GM19023 (cell line): ENCODE measurements at regions not wholly inside any gene's neighbourhood (a gene's known extent, or its start where the extent isn't known, plus 50 kb on each side); places are given as distances from the start of the nearest gene placed in this dataset.

Experiments
- ATAC-seq: cut with Tn5 transposase; IDR thresholded peaks from one replicate; pipeline ENCODE4 v1.9.1; 2021; ENCODE audit warnings: mild to moderate bottlenecking, moderate library complexity; ENCODE audit not compliant: unreplicated experiment

- ATAC-seq, result no peak
These were observed 1215.7 kb upstream of the SLC10A2 start for GRCh38 chr13:104281910-104282309.

DNA sequence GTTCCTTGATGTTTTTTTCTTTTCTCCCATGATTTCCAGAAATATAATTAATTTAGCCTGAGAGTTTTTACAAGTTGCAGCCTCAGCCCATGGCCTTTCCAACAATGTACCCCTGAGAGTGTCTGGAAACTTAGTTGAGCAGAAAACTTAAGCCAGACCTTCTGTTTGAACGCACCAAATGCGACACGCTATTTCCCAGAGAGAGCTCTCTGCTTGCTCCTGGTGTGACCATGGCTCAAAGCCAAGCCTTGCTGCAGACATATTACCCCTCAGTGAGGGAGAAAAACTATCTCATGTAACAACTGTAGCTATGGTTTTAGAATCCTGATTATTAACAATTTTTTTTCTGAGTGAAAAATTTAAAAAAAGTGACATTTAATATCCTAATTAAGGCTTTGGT lies 1204.5 kb upstream of the SLC10A2 start:
- ATAC-seq, result no peak

DNA sequence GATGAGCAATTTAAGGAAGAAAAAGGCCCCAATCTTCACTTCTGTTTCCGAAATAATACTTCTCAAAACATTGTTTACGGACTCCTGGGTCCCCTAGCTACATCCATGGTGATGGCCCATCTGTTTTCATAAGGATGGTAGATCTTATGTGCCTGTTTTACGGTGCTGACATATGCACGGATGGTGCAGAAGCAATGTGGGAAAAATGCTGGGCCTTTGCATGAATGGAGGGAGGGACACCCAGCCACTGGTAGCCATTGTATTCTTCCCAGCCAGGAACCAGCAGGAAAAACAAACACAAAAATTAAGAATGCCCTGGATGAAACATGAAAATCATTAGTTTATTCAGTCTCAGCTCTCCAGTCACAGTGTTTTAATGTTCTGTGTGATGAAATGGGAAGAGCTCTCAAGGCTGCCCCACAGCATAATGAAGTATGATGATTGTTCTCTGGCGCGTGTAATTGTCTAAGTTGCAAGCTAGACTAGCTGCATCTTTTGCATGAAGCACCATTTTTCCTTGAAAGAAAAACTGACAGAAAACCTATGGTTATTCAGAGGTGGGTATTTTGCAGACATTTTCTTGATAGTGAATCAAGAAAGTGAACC lies 1201.1 kb upstream of the SLC10A2 start:
- no peak for ATAC-seq

DNA sequence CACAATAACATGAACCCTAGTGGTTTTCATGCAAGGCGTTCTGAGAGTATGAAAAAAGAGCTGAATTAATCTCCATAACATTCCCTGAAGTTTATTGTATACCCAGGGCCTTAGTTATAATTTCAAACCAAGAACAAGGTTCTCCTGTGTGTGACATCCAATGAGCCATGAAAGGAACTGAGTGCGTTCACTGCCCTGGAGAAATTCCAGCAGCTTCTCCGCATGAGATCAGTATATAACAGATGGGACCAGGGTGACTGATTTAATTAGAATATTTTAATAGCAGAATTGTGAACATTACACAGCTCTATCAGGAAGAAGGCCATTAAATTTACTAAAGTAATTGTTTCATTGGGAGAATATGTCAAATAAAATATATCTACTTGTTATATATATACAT lies 1190.5 kb upstream of the SLC10A2 start:
- no peak for ATAC-seq

- ATAC-seq, result no peak
These were observed 1187.0 kb upstream of the SLC10A2 start for GRCh38 chr13:104253063-104253680.

DNA sequence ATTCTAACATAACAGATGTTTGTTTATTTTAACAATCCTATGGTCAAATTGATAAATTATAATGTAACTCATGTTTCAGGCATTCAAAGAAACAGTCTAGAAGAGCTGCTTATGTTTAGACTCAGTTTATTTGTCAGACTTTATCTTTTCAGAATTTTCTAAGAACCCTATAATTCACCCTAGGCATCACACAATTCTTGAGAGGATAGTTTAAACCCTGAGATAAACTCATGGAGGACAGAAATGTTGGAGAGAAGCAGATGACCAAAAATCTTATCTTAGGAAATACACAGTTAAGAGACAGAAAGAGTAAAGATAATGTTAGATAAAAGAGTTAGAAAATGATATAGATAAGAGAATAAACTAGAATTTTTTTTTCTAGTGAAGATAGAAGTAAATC lies 1185.7 kb upstream of the SLC10A2 start:
- no peak for ATAC-seq

- ATAC-seq, result no peak
These were observed 1180.7 kb upstream of the SLC10A2 start for GRCh38 chr13:104246955-104247354.

DNA sequence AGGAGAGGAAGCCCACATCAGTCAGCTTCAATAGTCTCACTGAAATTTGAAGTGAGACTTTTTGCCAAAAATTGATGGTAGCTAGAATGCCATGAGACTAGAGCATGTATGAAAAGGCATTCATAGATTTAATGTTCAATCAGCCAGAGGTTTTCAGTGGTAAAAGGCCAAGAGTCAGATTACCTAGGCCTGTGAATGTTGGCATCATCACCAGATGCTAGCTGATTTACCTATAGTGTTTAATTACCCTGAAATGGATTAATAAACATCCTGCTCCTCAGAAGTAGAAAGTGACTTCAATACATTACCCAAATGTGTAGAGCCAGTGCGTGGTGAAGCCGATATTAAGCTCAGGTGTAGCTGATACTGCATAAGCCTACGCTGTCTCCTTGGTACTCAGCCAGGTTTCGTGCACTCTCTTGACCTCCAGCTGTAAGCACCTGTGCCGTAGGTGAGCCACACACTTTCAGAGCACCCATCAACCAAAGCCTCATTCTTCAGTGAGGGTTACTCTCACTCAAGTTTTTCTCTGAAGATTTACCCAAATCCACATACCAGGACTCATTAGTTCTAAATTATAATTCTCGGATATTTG lies 1140.3 kb upstream of the SLC10A2 start:
- no peak for ATAC-seq

DNA sequence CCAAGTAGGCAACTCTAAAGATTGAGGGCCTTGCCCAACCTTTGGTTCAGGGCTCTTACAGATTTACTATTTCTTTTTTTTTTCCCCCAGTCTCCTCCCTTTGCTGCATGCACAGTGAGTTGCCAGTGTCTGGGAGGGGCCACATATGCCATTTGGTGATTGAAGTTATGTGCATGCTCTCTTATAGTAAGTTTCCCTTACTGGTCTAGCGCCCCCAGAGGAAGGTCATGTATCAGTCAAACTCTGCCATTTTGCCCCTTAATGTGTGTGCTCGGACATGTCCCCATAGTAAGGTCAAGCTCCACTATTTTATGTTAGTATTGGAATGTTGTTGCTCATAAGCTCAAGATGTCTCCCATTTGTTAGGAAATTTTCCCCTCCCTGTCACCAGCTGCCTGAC lies 1138.0 kb upstream of the SLC10A2 start:
- ATAC-seq, result no peak

- ATAC-seq, result no peak
These were observed 1132.6 kb upstream of the SLC10A2 start for GRCh38 chr13:104198801-104199200.

DNA sequence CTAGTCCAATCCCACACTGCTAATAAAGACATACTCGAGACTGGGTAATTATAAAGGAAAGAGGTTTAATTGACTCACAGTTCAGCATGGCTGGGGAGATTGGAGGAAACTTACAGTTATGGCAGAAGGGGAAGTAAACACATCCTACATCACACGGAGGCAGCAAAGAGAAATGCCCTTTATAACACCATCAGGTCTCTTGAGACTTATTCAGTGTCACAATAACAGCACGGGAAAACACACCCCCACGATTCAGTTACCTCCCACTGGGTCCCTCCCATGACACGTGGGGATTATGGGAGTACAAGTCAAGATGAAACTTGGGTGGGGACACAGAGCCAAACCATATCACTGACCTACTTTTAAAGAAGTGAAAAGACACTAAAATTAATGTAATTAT lies 1130.4 kb upstream of the SLC10A2 start:
- no peak for ATAC-seq

GRCh38 chr13:104181526-104182231 lies 1115.5 kb upstream of the SLC10A2 start:
- no peak for ATAC-seq

DNA sequence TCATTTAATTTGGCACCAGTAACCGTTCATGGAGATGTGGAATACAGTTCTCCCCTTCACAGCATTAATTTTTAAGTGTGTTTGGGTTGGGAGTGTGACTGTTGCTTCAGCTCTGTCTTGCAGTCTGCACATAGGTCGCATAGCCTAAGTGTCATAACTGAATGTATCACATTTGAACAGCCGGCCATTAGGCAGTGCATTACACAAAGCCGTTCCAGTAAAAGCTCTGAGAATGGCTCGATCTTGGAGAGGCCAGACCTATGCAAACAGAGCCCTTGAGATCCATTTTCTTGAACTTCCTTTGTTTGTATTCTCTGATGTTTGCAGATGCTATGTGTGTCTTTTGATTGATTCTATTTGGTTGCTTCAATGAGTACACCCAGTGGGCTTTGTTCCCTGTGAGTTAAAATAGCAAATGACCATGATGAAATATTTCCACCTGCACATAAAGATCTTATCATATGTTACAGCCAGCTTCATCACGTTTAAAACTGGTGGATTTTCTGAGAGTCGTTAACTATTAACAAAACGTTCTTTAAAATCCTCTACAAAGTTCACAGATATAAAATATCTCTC lies 1104.9 kb upstream of the SLC10A2 start:
- no peak for ATAC-seq

- ATAC-seq, result no peak
These were observed 1097.8 kb upstream of the SLC10A2 start for GRCh38 chr13:104163866-104164630.

DNA sequence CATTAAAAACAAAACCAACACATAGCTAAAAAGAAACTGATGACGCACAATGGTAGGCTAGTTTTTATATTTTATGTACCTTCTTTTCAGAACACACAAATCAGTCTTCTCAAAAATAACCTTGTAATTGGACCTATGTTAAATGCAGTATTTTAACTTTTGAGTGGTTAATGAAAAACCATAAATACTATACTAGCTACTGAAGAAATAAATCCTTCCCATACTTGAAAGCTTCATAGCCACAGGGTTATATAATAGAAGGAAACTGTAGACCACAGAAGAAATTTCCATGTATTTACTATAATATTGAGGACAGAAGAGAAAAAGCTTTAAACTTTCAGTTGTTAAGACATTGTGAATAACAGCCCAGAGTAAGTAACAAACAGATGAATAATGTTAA lies 1094.3 kb upstream of the SLC10A2 start:
- no peak for ATAC-seq

- no peak for ATAC-seq
These were observed 1077.7 kb upstream of the SLC10A2 start for GRCh38 chr13:104143760-104144416.

DNA sequence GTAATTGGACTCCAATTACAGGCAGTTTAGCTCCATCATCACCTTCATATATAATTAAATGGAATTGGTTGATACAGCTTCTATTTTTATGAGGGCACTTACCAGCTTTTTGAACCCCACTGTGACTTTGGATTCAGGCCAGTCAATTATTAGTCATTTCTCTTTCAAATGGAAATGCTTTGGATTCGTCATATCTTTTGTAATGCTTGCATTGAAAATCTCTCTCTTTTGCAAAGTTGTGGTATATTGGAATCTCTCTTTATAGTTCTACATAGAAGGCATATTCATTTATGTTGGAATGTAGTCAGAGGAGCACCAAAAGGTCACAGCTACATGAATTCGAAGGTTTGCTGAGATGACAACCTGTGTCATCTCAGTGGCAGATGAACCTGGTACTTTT lies 1074.3 kb upstream of the SLC10A2 start:
- ATAC-seq, result no peak

GRCh38 chr13:104137416-104137815 lies 1071.2 kb upstream of the SLC10A2 start:
- ATAC-seq, result no peak

GRCh38 chr13:104132849-104133248 lies 1066.6 kb upstream of the SLC10A2 start:
- ATAC-seq, result no peak

DNA sequence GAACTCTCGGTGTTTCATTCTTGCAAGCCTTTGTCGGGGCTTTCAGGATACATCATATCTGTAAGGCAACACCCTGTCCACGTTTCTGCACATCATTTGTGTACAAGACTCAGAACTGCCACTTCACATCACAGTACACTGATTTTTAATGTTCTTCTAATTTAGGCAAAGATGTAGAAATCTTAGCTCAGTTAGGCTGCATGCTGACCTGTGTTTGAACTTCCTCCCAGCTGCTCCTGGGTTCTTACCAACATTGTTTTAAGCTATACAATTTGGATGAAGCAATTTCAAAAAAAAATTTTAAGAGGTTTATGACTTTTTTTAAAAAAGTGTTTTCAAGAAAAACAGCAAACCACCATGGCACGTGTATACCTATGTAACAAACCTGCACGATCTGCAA lies 1047.9 kb upstream of the SLC10A2 start:
- no peak for ATAC-seq
